Stimulated activated naive CD8-positive, alpha-beta T cell treated with anti-CD3 and anti-CD28 coated beads, Interleukin-15, Interleukin-2, amounts not matched to agents 100 U/mL and 50 U/mL, for 24 hours (primary cell): ENCODE measurements at regions not wholly inside any gene's neighbourhood (a gene's known extent, or its start where the extent isn't known, plus 50 kb on each side); places are given as distances from the start of the nearest gene placed in this dataset.

Experiments used
- ATAC-seq: fragments of 150-1000 bp; cut with Tn5 transposase; one replicate; pipeline ENCODE4 v1.10.0; 2021
- DNase-seq: peaks from one replicate; pipeline ENCODE4 v3.0.0; 2021

DNA sequence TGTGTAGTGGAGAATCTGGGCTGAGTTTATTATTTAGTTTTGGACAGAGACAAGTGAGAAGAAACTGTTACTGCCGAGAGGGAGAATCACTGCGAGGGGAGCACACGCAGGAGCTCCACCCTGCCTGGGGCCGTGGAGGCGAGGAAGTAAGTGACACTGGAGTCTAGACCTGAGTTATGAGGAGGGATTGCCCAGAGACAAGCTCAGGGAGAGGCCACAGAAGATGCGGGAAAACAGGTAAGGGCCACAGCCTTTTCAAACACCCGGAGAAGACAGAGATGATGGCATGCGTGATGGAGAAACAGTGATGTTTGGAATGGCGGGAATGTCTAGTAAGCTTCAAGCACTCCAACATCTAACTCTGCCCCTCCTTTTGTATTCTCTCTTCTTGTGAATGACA lies 84.1 kb downstream of the TNFSF11 start:
- ATAC-seq: no peak
- no peak for DNase-seq

DNA sequence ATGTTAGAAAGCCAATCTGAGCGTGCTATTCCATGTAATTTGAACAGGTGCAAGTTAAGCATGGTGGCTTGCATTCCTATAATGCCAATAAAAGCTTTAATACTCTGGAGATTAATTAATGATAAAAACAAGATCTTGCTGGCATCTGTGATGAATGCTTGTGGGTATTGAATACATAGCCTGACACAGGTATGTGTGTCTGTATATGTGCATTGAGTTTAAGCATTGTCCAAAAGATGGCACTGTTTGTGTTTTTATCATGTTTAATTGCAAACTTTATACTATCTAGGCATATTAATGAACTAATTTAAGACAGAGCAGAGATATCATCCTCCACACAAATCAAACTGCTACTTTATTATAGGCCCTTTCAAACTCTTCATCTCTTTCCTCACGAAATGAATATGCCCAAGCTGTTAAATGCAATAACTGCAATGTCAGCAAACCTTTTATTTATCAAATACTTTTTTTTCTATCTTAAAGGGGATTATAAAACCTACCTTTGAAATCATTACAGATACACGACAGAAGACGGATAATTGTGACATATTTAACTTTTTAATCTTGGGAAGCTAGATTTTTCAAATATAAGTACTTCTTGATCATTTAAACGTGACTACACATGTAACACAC lies 86.5 kb downstream of the TNFSF11 start:
- no peak for DNase-seq
- no peak for ATAC-seq

DNA sequence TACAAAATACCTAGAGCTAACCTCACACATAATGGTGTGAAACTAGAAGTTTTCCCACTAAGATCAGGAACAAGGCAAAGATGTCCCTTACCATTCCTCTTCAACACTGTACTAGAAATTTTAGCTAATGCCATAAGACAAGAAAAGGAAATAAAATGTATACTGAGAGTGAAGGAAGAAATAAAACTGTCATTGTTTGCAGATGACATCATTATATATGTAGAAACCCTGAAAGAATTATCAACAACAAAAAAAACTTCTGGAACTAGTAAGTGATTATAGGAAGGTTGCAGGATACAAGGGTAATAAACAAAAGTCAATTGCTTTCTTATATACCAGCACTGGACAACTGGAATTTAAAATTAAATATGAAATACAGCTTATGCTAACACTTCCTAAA lies 93.7 kb downstream of the TNFSF11 start:
- DNase-seq (no peak), ATAC-seq (no peak)

DNA sequence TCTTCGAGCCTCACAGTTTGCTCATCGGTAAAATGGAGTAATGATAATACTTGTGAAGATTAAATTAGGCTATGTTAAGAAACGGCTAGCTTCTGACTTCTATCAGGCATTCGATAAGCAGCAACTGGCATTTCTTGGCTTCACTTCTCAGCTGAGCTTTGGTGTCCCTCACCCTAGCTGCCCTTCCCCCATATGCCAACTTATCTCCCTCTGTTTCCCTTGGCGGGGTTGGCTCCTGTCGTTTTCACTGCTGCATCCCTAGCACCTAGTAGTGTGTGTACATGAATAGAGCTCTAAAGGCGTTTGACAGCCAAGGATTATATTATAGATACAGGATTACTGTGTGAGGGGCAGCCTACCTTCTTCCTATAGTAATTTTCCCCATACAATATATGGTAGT lies 97.5 kb downstream of the TNFSF11 start:
- no peak for ATAC-seq

GRCh38 chr13:42673677-42674076 lies 99.7 kb downstream of the TNFSF11 start:
- no peak for ATAC-seq
- DNase-seq: no peak

More for the DNA sequence above, 97.5 kb downstream of the TNFSF11 start:
- DNase-seq: no peak

GRCh38 chr13:42680748-42681147 lies 100.6 kb upstream of the FAM216B start:
- no peak for ATAC-seq

DNA sequence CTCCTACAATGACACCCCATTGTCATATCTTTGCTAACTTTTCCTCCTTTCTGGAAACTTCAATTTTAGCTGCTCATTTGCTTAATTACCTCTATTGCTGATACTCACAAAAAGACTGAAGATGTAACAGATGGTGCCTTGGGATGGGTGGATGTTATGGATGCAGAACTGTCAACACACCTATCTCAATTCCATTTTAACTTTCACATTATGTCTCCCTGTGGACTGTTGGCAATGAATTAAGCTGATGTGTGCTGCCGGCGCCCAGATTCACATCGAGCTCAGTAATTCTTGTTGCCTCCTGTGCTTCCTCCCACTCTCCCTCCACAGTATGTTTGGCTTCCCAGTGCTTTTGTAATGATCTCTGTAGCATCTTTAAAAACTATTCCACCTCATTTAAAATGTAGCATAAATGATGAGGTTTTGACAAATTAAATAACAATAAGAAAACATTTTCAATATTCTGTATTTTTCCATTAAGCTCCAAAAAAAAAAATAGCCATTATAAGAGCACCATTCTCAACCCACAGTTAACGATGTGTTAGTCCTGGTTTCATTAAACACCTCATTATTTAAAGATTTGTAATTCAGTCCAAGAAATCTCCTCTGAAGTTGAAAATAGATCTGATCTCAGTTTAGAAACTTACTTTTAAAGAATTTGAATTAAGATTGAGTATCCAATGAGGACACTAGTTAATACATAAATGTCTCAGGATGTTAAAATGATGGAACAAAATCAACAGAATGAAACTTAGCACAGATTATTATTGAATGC lies 99.9 kb upstream of the FAM216B start:
- ATAC-seq: no peak
- no peak for DNase-seq

More at GRCh38 chr13:42680748-42681147, 100.6 kb upstream of the FAM216B start:
- DNase-seq: no peak

DNA sequence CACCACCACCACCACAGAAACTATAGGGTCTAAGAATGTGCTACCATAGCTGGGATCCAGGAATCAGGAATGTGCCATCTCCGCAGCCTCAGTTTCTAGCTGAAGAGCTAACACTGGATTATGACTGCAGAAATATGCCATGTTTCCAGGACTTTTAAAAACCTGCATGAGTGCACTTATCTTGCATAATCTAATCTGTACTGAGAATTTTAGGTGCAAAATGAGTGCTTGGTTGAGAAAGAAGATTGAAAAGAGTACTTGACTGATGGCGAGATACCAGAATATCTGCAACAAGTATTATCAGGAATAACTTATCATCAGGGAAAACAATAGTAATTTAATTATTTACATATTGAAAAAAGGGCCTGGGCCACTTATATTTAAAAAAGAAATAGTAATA lies 97.2 kb upstream of the FAM216B start:
- no peak for ATAC-seq
- no peak for DNase-seq

DNA sequence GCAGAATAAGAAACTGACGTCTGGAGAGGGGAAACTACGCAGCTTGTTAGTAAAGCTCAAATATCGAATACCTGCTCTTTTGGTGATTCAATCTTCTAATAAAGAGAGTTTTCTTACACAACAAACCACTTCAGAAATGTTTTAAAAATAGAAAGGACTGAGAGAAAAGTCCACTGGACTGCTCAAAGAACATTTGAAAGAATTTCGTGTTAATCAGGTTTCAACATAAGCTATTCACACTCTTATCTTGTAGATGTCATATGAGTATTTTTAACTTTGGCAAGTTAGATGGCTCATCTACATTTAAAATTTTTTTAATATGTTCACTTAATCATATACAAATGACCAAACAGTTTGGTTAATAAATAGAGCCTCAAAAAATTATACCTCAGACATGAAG lies 95.6 kb upstream of the FAM216B start:
- DNase-seq (no peak), ATAC-seq (no peak)

DNA sequence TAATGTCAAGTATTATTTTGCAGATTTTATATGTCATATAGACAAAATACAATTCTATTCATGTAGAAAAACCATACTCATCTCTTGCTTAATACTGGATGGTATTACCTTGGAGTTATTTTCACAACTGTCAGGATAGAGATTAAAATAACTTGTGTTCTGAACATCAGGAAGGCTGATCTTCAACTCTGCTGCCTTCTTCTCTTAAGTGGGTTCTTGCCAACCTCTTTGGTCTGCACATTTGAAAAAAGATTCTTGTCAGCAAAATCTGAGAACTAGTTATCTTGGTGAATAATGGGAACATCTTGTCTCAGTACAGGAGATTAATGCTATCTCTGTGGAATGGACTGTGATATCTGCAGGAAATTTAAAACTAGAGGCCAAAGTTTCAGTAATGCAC lies 95.2 kb upstream of the FAM216B start:
- ATAC-seq: no peak
- DNase-seq: no peak

DNA sequence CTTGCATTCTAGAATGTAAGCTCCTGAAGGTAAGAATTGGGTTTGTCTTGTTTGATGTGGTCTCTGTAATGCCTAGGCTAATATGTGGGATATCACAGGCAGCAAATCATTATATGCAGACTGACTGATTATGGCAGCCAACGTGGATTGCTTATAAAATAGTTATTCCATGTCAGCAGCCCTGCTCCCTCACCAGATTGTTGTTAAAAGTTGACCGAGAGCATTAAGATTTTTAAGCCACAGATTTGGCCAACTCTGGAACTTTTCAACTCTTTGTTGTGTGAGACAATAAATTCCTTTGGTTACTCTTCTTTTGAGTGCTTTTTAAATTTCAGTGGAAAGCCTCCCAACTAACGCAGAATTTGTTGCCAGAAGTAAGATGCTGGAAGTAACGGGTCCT lies 92.6 kb upstream of the FAM216B start:
- ATAC-seq: no peak

DNA sequence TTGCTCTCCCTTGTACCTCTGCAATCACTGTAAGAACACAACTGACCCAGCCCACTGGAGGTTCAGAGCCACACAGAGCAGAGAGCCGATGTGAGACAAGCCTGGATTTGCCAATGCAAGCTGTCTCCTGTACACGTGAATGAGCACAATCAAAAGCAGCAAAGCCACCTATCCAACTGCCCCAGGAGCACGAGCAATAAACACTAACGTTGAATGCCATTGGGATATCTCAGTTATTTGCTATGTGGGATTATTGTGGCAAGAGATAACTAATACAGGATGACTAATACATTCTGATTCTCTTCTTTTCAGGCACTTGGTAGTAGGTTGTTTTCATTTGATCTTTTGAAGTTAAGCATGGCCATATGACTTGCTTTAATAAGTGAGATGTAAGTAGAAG lies 85.2 kb upstream of the FAM216B start:
- ATAC-seq: no peak

More for the DNA sequence above, 92.6 kb upstream of the FAM216B start:
- no peak for DNase-seq

GRCh38 chr13:42699912-42700311 lies 81.5 kb upstream of the FAM216B start:
- ATAC-seq (no peak), DNase-seq (no peak)

More for the DNA sequence above, 85.2 kb upstream of the FAM216B start:
- no peak for DNase-seq

GRCh38 chr13:42702716-42703115 lies 78.7 kb upstream of the FAM216B start:
- no peak for ATAC-seq

DNA sequence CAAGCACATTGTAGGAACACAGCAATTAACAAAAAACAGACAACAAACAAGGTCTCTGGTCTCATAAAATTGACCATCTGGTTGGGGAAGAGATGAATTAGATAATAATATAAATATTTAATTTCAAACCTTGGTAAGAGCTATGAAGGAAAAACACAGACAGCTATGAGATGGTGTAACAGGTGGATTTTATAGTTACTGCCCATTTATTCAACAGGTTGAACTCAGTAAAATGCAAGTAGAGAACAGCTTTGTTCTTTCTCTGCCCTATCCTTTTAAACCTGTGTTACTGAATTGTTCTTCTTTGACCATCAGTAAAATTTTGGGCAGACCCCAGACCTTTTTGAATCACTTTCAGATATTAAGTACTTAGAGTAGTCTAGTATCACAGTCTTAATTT lies 77.6 kb upstream of the FAM216B start:
- ATAC-seq: no peak
- no peak for DNase-seq

More at GRCh38 chr13:42702716-42703115, 78.7 kb upstream of the FAM216B start:
- DNase-seq: no peak

DNA sequence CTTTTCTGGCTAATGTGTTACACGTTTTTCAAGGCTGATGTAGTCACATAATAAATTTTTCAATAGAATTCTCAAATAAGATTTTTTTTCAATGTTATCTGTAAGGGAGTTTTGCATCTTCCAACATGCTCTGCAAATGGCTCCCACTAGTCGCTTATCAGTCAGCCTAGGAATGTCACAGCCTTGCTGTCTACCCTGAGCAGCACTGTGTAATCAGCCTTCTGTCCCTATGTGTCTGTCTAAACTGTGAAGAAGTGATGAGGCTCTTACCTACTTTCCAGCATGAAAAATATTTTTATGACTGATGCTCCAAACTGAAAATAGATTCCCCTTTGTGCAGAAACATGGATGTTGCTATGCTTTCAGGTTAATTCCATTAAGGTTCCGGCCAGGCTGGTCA lies 75.1 kb upstream of the FAM216B start:
- DNase-seq (no peak), ATAC-seq (no peak)

DNA sequence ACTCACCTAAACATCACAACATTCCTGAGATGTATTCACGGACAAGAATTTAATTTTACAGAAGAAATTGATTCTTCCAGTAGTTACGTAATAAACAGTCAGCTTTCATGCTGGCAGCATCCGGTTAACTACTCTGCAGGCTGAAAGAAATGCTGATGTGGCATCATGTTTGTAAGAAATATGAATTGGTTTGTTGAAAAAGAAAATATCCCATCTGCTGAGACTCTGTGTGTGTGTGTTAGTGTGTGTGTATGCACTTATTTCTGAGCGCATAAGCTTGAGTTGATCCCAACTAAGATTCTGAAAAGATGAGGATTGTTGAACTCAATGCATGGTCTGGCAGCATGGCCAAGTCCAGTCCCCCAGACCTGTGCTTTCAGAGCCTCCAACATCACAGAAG lies 74.3 kb upstream of the FAM216B start:
- no peak for DNase-seq
- no peak for ATAC-seq

GRCh38 chr13:42707586-42707985 lies 73.8 kb upstream of the FAM216B start:
- ATAC-seq (no peak), DNase-seq (no peak)

- no peak for DNase-seq
- ATAC-seq: no peak
Measured at GRCh38 chr13:42708391-42708790, 73.0 kb upstream of the FAM216B start.

- DNase-seq: no peak
- no peak for ATAC-seq
Measured at GRCh38 chr13:42709276-42709675, 72.1 kb upstream of the FAM216B start.

DNA sequence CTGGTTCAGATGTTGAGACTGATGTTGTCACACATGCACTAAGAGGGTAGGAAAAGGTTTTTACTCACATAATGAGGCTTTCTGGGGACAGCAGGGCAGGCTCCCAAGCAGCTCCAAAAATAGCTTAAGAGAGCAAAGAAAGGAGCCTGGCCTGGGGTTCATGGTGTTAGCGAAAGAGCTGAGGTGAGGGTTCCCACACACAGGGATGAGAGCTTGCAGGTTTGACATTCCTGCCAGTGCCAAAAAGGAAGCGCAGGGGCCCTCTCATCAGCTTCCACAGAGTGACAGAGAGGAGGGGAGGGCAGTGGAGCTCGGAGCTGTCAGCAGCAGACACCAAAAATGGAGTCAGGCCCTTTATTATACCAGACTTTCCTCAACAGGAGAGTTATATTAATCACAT lies 65.5 kb upstream of the FAM216B start:
- DNase-seq: no peak
- ATAC-seq: no peak

DNA sequence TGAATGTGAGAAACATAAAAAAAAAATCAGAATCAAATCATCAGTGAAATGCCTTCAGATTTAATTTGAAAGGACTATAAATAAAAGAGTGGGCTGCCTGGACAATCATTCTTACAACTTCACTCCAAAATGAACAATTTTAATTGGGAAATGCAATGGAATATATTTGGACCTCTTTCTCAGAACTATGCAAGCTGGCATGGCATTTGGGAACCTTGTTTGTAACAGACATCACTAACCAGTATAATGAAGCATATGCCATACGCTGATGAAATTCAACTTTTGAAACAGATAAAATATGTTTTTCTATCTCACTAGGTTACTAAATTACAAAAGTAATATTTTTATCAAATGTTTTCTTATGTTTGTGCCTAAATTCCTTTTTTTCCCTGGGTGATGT lies 64.2 kb upstream of the FAM216B start:
- ATAC-seq: no peak

DNA sequence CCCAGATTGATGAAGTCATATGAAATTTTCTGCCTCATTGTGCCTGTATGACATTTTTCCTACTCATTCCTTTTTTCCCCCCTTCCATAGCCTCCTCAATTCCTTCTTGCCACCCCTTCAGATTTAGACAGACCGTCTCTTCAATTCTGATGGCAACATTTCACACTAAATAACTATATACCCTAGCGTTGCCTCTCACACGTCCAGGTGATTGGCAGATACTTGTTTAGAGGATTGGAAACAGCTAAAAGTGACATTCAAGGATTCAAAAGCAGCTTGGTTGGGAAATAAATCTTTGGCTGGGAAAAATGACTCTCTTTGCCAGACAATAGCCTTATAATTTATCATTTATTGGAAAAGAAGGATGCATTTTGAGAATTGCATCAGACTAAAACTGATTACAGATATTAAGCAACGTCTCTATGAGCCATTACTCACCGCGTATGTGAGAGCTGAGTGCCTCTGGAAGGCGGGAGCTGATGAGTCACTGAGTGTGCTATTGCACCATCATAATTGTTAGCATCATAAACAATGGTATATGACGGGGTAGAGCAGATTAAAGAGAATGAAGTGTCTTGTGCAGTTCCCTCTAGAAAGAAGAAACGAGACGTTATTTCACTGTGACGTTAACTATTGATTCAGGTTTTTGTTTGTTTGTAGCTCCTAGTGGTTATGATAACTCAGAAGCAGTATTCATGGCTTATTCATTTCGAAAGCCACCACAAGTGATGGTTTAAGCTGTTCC lies 61.1 kb upstream of the FAM216B start:
- ATAC-seq: peak; percentile 59
- DNase-seq: no peak

More for the DNA sequence above, 64.2 kb upstream of the FAM216B start:
- DNase-seq: no peak
